Right ventricle myocardium superior (tissue), 1 donor: ENCODE measurements at regions not wholly inside any gene's neighbourhood (a gene's known extent, or its start where the extent isn't known, plus 50 kb on each side); places are given as distances from the start of the nearest gene placed in this dataset.
A peak's percentile ranks its signal among the peaks of the same experiment; 100 is the strongest.

Source experiments
- ATAC-seq: fragments of 200-7000 bp; cut with Tn5 transposase; one replicate; pipeline ENCODE4 v1.9.1; 2020; ENCODE audit warnings: mild to moderate bottlenecking; ENCODE audit not compliant: poor library complexity
- DNase-seq: peaks from one replicate; pipeline ENCODE4 v3.0.0-alpha.2; 2020
- intact Hi-C: fragments of 100-400 bp; cut with DNase I; formaldehyde crosslinking; loops from one replicate; pipeline ENCODE4 v1.11.2; 2022
- donor health status: DM: no; HTN: yes; CAD: no; lungs with severe emphysema.

DNA sequence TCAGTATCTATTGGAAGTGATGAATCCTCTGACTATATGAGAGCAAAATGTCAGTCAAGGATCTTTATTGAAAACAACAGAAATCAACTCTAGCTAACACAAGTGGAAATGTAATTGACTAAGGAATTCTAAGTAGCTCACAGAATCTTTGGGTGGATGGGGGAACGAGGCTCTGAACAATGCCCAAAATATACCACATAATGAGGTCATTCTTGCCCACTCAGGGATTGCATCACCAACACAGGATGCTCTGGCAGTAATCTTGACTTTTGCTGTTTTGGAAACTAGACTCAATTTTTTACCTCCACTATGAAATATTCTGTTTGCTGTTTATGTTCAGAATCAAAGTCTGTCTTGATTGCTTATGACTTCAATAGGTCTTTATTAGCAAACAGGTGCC lies 127.4 kb upstream of the UNC5C start:
- ATAC-seq (no peak), DNase-seq (no peak)
- intact Hi-C loops: no loop called here

- DNase-seq (no peak), ATAC-seq (no peak)
- intact Hi-C loops: no loop called here
Observed at GRCh38 chr4:95675623-95676022, 126.8 kb upstream of the UNC5C start.

GRCh38 chr4:95674521-95674981 lies 125.8 kb upstream of the UNC5C start:
- no peak for DNase-seq
- no peak for ATAC-seq
- intact Hi-C loops: no loop called here

GRCh38 chr4:95672811-95673210 lies 124.0 kb upstream of the UNC5C start:
- no peak for DNase-seq
- no peak for ATAC-seq
- intact Hi-C loops: no loop called here

GRCh38 chr4:95660719-95661118 lies 111.9 kb upstream of the UNC5C start:
- intact Hi-C loops: loop anchor here (5.0 kb wide), 1 partner anchor 33 kb away; no protein-coding TSS in a partner anchor
- ATAC-seq (no peak), DNase-seq (no peak)

DNA sequence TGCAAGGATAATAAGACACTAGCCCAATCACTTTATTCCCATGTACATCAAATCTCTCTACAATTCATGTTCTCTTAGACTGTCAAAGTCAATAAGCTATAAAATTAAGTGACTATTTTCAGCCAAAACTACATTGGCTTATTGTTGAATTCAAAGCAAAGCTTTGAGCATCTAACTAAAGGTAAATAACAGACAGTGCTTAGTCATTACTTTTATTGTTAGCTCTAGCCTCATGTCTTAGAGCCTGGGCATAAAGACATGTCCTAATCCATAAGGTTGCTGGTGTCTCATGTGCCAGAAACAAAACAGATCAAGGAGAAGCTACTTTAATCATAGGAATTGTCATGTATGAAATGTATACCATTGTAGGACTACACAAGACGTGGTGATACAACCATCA lies 103.1 kb upstream of the UNC5C start:
- intact Hi-C loops: no loop called here
- DNase-seq: no peak
- no peak for ATAC-seq

DNA sequence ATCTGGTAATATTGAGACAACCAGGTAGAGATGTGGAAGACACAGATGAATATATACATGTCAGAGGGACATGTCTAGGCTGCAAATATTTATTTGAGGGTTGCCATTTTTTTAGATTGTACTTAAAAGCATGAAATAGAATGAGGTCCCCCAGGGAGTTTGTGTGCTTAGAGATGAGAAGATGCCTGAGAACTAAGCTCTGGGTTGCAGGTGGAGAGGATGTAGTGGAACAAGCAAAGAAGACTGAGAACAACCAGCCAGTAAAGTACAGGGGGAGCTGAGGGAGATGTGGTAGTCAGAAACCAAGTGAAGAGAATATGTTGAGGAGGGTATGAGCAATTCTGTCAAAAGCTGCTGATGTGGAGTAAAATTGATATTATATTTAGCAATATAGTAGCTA lies 95.6 kb upstream of the UNC5C start:
- intact Hi-C loops: no loop called here
- no peak for DNase-seq
- ATAC-seq: no peak

GRCh38 chr4:95643627-95644026 lies 94.9 kb upstream of the UNC5C start:
- intact Hi-C loops: no loop called here
- DNase-seq: no peak
- no peak for ATAC-seq

- DNase-seq (no peak), ATAC-seq (no peak)
- intact Hi-C loops: no loop called here
Observed at GRCh38 chr4:95641571-95641970, 92.8 kb upstream of the UNC5C start.

DNA sequence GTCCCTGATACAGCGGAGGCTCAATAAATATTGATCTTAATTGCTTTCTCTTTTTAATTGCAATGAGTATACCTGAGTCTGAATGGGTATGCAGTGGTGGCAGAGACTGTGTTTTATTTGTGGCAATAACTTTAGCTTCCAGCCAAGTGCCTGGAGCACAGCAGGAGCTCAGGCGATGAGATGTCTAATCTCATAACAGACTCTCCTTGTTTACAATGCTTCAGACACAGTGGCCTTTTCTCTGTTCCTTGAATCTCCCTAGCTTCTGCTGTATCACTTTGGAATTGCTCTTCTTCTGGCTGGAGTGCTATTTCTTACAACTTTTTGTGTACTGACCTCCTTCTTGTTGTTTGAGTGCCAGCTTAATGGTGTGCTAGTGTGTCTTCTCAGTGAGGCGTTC lies 91.5 kb upstream of the UNC5C start:
- ATAC-seq: no peak
- no peak for DNase-seq
- intact Hi-C loops: no loop called here

DNA sequence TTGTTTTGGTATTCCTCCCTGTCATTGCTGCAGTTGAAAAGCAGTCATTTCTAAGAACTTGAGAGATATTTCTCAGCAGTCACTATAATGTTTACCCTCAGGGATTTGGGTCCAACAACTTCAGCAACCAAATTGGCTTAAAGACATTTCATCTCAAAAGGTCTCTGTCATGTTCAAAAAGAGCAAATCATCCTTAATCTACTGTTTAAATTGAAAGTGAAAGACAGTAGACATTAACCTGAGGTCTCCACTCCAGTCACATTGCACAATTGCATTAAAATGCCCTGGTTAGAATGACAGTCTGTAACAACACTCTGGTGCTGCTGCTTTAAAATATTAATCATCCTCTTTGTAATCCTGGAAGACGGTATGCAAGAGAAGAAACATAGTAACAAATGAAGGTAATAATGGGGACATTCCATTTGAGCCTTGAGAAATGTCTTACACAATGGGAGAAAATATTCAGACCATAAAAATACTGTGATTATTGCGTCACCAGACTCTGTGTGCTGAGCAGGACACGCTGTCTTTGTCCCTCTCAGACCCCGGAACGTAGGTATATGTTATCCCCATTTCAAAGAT lies 90.2 kb upstream of the UNC5C start:
- intact Hi-C loops: no loop called here
- ATAC-seq (no peak), DNase-seq (no peak)

DNA sequence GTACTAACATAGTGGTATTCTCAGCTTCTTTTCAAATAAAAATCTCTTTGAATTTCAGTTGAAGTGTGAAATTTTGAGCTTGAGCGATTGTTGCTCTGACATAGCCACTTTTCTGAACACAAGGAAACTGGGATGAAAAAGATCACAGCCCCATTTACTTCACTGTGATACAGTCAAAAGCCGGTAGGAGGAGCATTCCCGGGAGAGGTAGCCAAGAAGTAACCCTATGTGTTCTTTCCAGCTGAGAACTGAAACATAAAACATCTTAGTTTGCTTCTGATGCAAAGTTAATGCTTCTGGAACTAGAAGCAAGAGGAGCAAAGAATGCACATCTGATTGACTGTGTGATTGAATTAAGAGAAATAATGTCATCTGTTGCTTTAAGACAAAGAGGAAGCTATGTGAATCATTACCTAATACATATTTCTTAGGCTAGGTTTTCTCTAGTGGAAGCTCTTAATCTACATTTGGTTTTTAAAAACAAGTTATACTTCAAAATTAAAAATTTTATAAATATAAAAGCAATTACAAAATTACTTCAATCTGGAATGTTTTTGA lies 88.3 kb upstream of the UNC5C start:
- intact Hi-C loops: no loop called here
- ATAC-seq (no peak), DNase-seq (no peak)

- DNase-seq (no peak), ATAC-seq (no peak)
- intact Hi-C loops: no loop called here
Observed at GRCh38 chr4:95636061-95636460, 87.3 kb upstream of the UNC5C start.

DNA sequence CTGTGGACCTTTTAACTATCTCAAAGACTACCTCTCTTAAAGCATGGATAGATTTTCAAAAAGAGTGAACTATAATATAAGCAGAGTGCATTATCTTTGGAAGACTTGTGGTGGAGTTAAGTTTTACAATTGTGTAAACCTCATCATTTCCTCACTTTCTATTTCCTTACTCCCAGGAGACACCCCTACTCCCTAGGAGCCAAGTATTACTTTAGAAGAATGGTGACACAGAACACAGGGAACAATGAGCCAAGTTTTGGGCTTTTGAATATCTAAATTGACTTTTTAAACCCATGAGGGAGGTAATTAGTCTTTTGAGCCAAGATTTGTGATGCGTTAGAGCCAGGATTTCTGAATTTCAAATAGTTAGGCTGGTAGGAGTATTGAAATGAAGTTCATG lies 78.9 kb upstream of the UNC5C start:
- DNase-seq (no peak), ATAC-seq (peak; percentile 52)
- intact Hi-C loops: loop anchor here (5.0 kb wide), 1 partner anchor 35 kb away; no protein-coding TSS in a partner anchor

DNA sequence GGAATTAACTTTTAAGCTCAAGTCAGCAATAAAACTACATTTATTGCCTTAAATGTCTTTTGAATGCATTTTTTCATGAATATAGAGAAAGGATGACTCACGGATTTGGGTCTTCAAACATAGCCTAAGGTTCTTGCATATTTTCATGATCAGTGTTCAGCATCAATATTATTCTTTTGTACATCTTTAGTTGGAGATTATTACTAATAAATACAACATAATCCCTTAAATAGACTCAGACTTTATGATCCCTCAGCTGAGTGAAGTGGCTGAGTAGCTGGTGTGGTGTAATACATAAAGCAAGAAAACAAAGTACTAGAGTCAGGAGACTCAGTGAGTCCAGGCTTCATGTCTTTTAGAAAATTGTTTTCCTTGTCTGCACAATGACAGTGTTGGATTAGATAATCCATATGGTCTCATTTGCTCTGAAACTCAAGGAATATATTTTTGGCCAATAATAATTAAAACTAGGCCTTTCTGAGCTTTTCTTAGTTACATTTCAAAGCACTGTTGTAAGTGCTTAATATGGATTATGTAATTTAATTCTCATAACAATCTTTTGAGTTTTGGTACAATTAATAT lies 78.3 kb upstream of the UNC5C start:
- intact Hi-C loops: loop anchor here (5.0 kb wide), 1 partner anchor 35 kb away; no protein-coding TSS in a partner anchor
- DNase-seq (no peak), ATAC-seq (no peak)

DNA sequence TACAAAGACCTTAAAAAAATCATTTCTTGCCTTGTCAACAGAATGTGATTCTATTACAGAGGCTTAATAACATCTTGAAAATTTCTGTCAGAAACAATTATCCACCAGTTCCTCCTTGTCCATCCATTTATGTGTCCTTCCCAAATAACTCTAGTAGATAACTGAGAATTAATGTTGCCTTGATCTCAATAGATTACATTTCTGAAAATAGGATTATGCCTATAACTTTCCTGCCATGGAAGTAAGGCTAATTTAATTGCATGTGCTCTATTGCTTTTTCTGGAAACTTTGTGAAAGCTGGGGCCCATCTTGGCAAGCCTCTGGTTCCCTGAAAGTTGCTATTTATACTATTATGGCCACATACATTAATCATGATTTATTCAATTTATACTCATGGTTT lies 76.2 kb upstream of the UNC5C start:
- intact Hi-C loops: loop anchor here (5.0 kb wide), 1 partner anchor 37 kb away; no protein-coding TSS in a partner anchor
- ATAC-seq: no peak

GRCh38 chr4:95619525-95620443 lies 71.0 kb upstream of the UNC5C start:
- DNase-seq (no peak), ATAC-seq (no peak)
- intact Hi-C loops: no loop called here

More for the DNA sequence above, 76.2 kb upstream of the UNC5C start:
- no peak for DNase-seq

- DNase-seq (no peak), ATAC-seq (no peak)
- intact Hi-C loops: no loop called here
Observed at GRCh38 chr4:95614684-95615205, 66.0 kb upstream of the UNC5C start.

DNA sequence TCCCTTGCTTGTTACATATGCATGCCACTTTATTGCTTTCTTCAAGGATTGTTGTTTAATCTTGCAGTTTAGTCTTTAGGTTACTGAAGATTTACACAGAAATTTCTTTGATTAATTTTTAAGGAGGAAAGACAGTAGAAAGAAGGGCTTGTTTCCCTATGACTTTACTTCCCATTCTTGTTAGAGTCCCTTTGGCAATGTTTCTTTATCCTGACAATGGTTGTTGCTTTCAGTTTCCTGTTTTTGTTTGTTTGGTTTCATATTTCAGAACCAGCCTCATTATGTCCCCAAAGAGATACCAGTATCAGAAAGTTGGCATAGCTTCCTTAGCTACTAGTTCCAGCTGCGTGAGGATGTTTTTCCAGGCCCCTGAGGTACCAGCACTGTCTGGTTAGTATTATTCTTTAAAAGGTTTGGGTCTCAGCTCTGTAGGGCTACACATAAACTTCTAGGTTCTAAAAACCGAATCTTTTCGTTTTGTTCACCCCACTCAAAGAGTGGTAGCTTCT lies 61.3 kb upstream of the UNC5C start:
- no peak for ATAC-seq
- no peak for DNase-seq
- intact Hi-C loops: no loop called here
